ENCODE measurements at regions not wholly inside any gene's neighbourhood (a gene's known extent, or its start where the extent isn't known, plus 50 kb on each side); places are given as distances from the start of the nearest gene placed in this dataset.

GRCh38 chr5:144085381-144085780 lies 85.1 kb downstream of the YIPF5 start:
- no peak overlapping the region for H3K27ac ChIP-seq
- H3K36me3 ChIP-seq = no peaks in the 10 kb centered on the region
- H3K4me3 ChIP-seq = no peak overlapping the region
- no peak for TF ChIP-seq POLR2A (IDR thresholded peaks at IDR 0.05)
- H3K27me3 ChIP-seq = no peaks in the 10 kb centered on the region
- DNase-seq = no peak
- peaks cover 0 to 10% (median 0%) of the 10 kb centered on the region in 4 donors for H3K9me3 ChIP-seq
- H3K4me1 ChIP-seq = no peaks in the 10 kb centered on the region

DNA sequence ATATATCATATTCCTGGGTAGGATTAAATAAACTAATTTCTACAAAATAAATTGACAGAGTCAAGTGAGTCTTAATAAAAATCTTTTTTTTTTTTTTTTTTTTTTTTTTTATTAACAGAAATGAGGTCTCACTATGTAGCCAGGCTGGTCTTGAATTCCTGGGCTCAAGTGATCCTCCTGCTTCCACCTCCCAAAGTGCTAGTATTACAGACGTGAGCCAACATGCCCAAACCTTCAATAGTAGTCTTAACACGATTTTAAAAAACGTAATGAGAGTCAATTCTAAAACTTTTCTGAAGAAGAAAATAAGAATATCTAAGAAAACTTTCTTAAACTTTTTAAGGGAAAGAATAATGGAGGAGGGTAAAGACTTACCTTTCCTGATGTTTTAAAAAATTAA lies 84.2 kb downstream of the YIPF5 start:
- Histone ChIP-seq H3K4me1 (no peaks in the 10 kb centered on the region), H3K27me3 (no peaks in the 10 kb centered on the region), H3K4me3 (no peak overlapping the region), H3K36me3 (no peaks in the 10 kb centered on the region), H3K9me3 (peaks cover 0 to 5% (median 0%) of the 10 kb centered on the region in 4 donors), H3K27ac (no peak overlapping the region)
- TF ChIP-seq CTCF (IDR thresholded peaks at IDR 0.05) (no peak), POLR2A (IDR thresholded peaks at IDR 0.05) (no peak)
- no peak for DNase-seq

DNA sequence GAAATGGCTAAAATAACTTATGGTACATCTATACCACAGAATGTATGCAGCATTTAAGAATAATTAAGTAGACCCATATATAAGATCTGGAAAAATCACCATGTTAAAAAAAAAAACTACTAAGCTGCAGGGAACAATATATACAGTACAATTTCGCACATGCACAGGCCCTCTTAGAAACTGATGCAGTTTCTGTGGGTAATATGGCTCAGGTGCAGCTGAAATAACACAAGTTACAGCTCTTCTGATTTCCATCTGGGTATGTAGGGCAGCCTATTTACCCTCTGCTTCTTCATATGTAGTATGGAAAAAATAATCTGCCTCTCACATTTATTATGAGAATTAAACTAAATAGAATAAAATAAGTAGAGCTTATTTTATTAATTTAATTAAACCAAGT lies 82.9 kb downstream of the YIPF5 start:
- TF ChIP-seq POLR2A (IDR thresholded peaks at IDR 0.05) = no peak
- TF ChIP-seq CTCF (IDR thresholded peaks at IDR 0.05) = no peak
- H3K27ac ChIP-seq = no peak overlapping the region
- no peaks in the 10 kb centered on the region for H3K4me1 ChIP-seq
- no peaks in the 10 kb centered on the region for H3K9me3 ChIP-seq
- no peaks in the 10 kb centered on the region for H3K36me3 ChIP-seq
- H3K4me3 ChIP-seq = no peak overlapping the region
- no peak for DNase-seq
- no peaks in the 10 kb centered on the region for H3K27me3 ChIP-seq

DNA sequence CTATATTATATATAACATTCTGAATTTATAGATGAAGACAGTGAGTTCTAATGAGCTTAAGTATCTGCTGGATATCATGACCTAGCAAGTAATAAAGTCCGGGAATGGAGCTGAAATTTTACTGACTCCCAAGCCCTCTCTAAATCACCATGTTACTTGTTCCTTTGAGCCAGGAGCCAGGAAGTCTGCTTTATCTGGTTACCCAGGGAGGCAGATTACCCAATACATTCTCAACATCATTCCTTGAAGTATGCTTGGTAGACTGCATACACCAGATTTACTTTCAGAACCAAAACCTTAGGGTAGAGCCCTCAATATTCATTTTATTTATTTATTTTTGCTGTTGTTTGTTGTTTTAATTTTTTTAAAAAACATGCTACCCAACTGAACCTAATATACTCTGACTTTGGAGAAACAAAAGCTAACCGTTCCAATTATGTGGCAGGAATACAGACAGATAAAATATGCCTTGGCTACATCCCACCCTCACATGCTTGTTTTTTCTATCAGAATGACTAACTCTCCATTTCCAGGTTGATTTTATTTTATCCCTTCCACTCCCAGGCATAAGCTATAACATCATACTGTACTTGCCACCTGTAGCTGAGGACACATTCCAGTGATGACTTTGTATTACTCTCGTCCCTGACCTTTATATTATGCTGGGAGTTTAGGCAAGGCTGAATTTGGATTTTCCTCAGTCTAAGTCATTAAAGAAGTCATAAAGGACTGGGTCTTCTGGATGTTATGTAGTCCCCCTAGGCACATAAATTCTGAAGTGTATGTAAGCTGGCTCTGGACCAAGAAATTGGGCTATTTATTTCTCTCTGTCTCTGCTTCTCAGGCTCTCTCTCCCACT lies 82.0 kb downstream of the YIPF5 start:
- no peak overlapping the region for H3K4me3 ChIP-seq
- H3K27ac ChIP-seq = no peak overlapping the region
- no peaks in the 10 kb centered on the region for H3K36me3 ChIP-seq
- no peaks in the 10 kb centered on the region for H3K4me1 ChIP-seq
- TF ChIP-seq POLR2A (IDR thresholded peaks at IDR 0.05) = no peak
- TF ChIP-seq CTCF (IDR thresholded peaks at IDR 0.05) = no peak
- H3K27me3 ChIP-seq = no peaks in the 10 kb centered on the region
- no peaks in the 10 kb centered on the region for H3K9me3 ChIP-seq
- DNase-seq = no peak

DNA sequence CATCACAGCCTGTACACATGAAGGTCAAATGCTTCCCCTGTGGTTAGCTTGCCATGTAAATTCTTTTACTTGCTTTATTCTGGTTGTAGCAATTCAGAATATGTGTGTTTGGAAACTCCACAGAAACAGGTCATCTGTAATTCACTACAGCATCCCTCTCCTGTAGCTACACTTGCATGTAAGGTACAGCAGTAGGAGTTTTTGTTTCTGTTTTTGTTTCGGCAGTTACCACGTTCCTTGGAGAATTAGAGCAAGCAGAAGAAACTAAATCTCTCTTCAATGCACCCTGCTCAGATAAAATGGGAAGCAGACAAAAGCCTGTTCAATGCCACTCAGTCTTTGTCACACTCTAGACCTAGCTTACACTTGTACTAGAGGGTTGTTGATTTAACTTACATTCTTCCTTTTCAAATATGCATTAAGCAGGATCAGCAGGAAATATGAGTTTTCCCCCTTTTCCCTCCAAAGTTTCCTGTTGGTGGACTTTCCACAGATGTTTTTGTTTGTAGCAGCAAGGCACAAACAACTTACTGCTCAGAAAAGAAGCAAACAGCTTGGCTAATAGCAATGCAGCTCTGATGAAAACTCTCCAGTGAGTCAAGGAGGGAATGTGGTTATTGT lies 80.9 kb downstream of the YIPF5 start:
- Histone ChIP-seq H3K9me3 (no peaks in the 10 kb centered on the region), H3K4me1 (no peaks in the 10 kb centered on the region), H3K27me3 (no peaks in the 10 kb centered on the region), H3K36me3 (no peaks in the 10 kb centered on the region), H3K27ac (no peak overlapping the region), H3K4me3 (no peak overlapping the region)
- TF ChIP-seq POLR2A (IDR thresholded peaks at IDR 0.05) (no peak), CTCF (IDR thresholded peaks at IDR 0.05) (no peak)
- no peak for DNase-seq

GRCh38 chr5:144092508-144092907 lies 78.0 kb downstream of the YIPF5 start:
- Histone ChIP-seq H3K27me3 (no peaks in the 10 kb centered on the region), H3K4me1 (no peaks in the 10 kb centered on the region), H3K36me3 (no peaks in the 10 kb centered on the region), H3K9me3 (no peaks in the 10 kb centered on the region), H3K27ac (no peak overlapping the region), H3K4me3 (no peak overlapping the region)
- TF ChIP-seq CTCF (IDR thresholded peaks at IDR 0.05) = no peak
- TF ChIP-seq POLR2A (IDR thresholded peaks at IDR 0.05) = no peak
- DNase-seq = no peak
